ENCODE measurements at regions not wholly inside any gene's neighbourhood (a gene's known extent, or its start where the extent isn't known, plus 50 kb on each side); places are given as distances from the start of the nearest gene placed in this dataset.

- Histone ChIP-seq H3K4me3 (no peak overlapping the region), H3K27ac (no peak overlapping the region), H3K27me3 (replicated peaks in 1 of 7) (no peaks in the 10 kb centered on the region), H3K4me1 (no peaks in the 10 kb centered on the region), H3K36me3 (no peaks in the 10 kb centered on the region), H3K9me3 (no peaks in the 10 kb centered on the region)
- DNase-seq: no peak
- intact Hi-C loops (cut with DNase I; ENCODE audit: low total_unique reads): no loop called here
- WGBS, 5 donors: 78 to 100% (median 91%) methylated on average over 2 of the region's 2 CpGs
- TF ChIP-seq POLR2A (IDR thresholded peaks at IDR 0.05) (no peak), POLR2AphosphoS5 (IDR thresholded peaks at IDR 0.05) (no peak), CTCF (IDR thresholded peaks at IDR 0.05 in 8 of 11, conservative IDR thresholded peaks at IDR 0.05 in 3 of 11) (no peak)
Measured at GRCh38 chr5:165057145-165057544, 1551.7 kb downstream of the MAT2B start.

- Histone ChIP-seq H3K9me3 (peaks cover 0 to 17% (median 0%) of the 10 kb centered on the region in 8 donors), H3K4me3 (no peak overlapping the region), H3K27me3 (replicated peaks in 1 of 7) (no peaks in the 10 kb centered on the region), H3K27ac (no peak overlapping the region), H3K36me3 (no peaks in the 10 kb centered on the region), H3K4me1 (no peaks in the 10 kb centered on the region)
- DNase-seq: no peak
- no peak for TF ChIP-seq CTCF (IDR thresholded peaks at IDR 0.05 in 8 of 11, conservative IDR thresholded peaks at IDR 0.05 in 3 of 11)
- no peak for TF ChIP-seq POLR2A (IDR thresholded peaks at IDR 0.05)
- no peak for TF ChIP-seq POLR2AphosphoS5 (IDR thresholded peaks at IDR 0.05)
- intact Hi-C loops (cut with DNase I; ENCODE audit: low total_unique reads): no loop called here
- 90 to 98% (median 95%) methylated on average over 3 of the region's 3 CpGs for WGBS, 5 donors
Measured at GRCh38 chr5:165066751-165067385, 1561.4 kb downstream of the MAT2B start.

GRCh38 chr5:165076686-165077085 is 1571.3 kb downstream of the MAT2B start:
- no peak for DNase-seq
- Histone ChIP-seq H3K4me3 (no peak overlapping the region), H3K9me3 (peaks cover 0 to 15% (median 0%) of the 10 kb centered on the region in 8 donors), H3K27me3 (replicated peaks in 1 of 7) (no peaks in the 10 kb centered on the region), H3K36me3 (no peaks in the 10 kb centered on the region), H3K27ac (no peak overlapping the region), H3K4me1 (no peaks in the 10 kb centered on the region)
- intact Hi-C loops (cut with DNase I; ENCODE audit: low total_unique reads): no loop called here
- TF ChIP-seq POLR2AphosphoS5 (IDR thresholded peaks at IDR 0.05): no peak
- no peak for TF ChIP-seq CTCF (IDR thresholded peaks at IDR 0.05 in 8 of 11, conservative IDR thresholded peaks at IDR 0.05 in 3 of 11)
- no peak for TF ChIP-seq POLR2A (IDR thresholded peaks at IDR 0.05)
- WGBS, 5 donors: 61 to 79% (median 71%) methylated on average over 2 of the region's 2 CpGs

GRCh38 chr5:165079389-165079788 is 1574.0 kb downstream of the MAT2B start:
- no peak overlapping the region for H3K4me3 ChIP-seq
- peaks cover 0 to 10% (median 0%) of the 10 kb centered on the region in 8 donors for H3K9me3 ChIP-seq
- H3K36me3 ChIP-seq: no peaks in the 10 kb centered on the region
- H3K4me1 ChIP-seq: no peaks in the 10 kb centered on the region
- TF ChIP-seq POLR2A (IDR thresholded peaks at IDR 0.05): no peak
- no peak for TF ChIP-seq POLR2AphosphoS5 (IDR thresholded peaks at IDR 0.05)
- no peak for TF ChIP-seq CTCF (IDR thresholded peaks at IDR 0.05 in 8 of 11, conservative IDR thresholded peaks at IDR 0.05 in 3 of 11)
- DNase-seq: no peak
- no peak overlapping the region for H3K27ac ChIP-seq
- intact Hi-C loops (cut with DNase I; ENCODE audit: low total_unique reads): no loop called here
- H3K27me3 ChIP-seq (replicated peaks in 1 of 7): no peaks in the 10 kb centered on the region
- 58 to 80% (median 78%) methylated on average over 3 of the region's 3 CpGs for WGBS, 5 donors
